Mesenteric fat pad (tissue), 1 donor: ENCODE measurements at regions not wholly inside any gene's neighbourhood (a gene's known extent, or its start where the extent isn't known, plus 50 kb on each side); places are given as distances from the start of the nearest gene placed in this dataset.

Experiments used
- DNase-seq: peaks from one replicate; pipeline ENCODE4 v3.0.0-alpha.2; 2020; ENCODE audit warnings: low spot score
- donor health status: DM: yes; HTN: yes; CAD: no.

GRCh38 chr2:23256643-23257042 lies 128.3 kb upstream of the KLHL29 start:
- DNase-seq = no peak

GRCh38 chr2:23260621-23261020 lies 124.4 kb upstream of the KLHL29 start:
- no peak for DNase-seq

DNA sequence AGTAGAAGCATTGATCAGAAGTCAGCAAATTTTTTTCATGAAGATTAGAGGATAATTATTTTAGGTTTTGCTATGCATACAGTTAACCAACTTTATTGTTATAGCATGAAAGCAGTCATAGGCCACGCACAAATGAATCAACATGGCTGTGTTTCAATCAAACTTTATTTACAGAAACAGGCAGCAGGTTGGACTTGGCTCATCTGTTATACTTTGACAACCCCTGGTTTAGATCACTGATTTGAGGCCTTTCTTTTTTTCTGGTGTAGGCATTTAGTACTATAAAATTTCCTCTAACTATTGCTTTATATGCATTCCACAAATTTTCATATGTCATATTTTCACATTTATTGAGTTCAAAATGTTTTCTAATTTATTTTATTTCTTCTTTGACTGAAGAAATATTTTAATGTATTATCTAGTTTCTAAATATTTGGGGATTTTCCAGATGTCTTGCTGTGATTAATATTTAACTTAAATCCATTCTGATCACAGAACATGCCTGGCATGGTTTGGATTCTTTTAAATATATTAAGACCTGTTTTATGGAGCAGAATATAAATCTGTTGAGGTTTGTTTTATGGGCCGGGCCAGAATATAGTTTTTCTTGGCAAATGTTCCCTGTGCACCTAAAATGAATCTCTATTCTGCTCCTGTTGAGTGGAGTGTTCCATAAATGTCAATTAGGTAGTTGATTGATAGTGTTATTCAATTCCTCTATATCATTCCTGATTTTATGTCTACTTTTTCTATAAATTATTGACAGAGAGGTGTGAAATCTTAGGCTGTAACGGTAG lies 116.3 kb upstream of the KLHL29 start:
- no peak for DNase-seq

DNA sequence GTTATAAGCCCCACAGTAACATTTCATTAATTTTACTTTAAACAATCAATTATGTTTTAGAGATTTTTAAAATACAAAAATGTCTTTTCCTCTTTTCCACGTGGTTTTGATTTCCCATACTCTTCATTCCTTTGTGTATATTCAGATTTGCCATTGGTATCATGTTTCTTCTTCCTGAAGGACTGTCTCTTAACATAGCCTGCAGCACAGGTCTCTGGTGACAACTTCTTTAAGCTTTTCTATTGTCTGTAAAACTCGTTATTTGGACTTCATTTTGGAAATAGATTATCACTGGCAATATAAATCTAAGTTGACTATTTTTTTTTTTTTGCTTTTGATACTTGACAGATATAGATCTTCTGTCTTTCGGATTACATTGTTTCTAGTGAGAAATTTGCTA lies 115.2 kb upstream of the KLHL29 start:
- no peak for DNase-seq

GRCh38 chr2:23270810-23271209 lies 114.2 kb upstream of the KLHL29 start:
- DNase-seq = no peak

- DNase-seq = no peak
Measured at GRCh38 chr2:23271230-23271629, 113.7 kb upstream of the KLHL29 start.

GRCh38 chr2:23273786-23274185 lies 111.2 kb upstream of the KLHL29 start:
- no peak for DNase-seq

DNA sequence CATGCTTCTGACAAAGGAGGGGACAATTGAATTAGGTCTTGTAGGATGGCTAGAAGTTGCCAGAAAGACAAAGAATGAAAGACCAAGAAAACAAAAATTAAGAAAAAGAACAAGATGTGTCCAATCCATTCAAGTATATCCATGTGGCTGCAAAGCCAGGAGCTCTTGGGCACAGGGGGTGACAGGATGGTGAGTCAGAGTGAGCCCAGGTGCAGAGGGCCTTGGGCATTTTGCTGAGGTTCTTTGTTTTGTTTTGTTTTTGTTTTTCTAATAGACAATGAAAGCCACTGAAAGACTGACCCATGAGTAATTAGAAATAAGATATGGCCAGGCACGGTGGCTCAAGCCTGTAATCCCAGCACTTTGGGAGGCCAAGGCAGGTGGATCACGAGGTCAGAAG lies 104.6 kb upstream of the KLHL29 start:
- no peak for DNase-seq

DNA sequence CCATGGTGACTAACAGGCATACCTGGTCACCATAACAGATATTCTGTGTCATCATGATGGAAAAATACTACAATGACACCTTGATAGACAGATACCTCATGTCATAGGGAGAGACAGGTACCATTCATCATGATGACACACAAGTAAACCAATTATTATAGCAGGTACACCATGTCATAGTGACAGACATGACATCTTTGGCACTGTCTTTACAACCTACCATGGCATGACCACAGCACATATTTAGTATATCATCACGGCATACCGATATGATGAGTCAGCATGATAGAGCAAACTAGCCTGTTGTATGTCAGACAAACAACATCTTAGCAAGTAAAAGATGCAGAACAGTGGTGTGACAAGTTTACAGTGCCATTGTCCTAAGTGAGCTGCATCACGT lies 101.3 kb upstream of the KLHL29 start:
- DNase-seq = no peak

DNA sequence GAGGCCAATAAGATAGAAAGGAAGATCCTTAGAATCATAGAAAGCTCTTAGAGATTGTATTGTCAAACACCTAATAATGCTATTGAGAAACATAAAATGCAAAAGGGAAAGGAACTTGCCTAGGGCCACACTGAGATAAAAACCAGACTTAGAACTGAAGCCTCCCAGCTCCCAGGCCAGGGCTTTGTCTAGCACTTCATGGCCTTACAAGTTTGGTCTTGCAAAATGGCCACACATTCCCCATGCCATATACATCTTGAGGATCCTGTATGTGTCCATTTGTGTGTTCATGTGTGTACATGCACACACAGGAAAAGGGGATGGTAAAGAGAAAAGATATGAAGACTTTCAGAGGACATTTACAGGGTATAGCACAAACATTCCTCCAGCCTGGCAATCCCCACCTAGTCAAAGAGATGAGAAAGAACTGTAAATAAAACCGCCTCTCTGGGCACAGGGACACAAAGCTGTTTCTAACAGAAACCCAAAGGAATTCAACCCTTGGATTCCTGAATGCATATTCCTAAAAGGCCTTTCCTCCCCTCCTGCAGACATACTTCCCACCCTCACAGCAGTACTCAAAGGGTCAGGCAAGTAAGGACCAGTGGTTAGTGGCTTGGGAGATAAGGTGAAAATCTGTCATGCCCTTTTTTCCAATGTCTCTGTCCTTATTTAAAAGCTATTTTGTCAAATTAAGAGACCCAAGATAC lies 99.7 kb upstream of the KLHL29 start:
- no peak for DNase-seq

DNA sequence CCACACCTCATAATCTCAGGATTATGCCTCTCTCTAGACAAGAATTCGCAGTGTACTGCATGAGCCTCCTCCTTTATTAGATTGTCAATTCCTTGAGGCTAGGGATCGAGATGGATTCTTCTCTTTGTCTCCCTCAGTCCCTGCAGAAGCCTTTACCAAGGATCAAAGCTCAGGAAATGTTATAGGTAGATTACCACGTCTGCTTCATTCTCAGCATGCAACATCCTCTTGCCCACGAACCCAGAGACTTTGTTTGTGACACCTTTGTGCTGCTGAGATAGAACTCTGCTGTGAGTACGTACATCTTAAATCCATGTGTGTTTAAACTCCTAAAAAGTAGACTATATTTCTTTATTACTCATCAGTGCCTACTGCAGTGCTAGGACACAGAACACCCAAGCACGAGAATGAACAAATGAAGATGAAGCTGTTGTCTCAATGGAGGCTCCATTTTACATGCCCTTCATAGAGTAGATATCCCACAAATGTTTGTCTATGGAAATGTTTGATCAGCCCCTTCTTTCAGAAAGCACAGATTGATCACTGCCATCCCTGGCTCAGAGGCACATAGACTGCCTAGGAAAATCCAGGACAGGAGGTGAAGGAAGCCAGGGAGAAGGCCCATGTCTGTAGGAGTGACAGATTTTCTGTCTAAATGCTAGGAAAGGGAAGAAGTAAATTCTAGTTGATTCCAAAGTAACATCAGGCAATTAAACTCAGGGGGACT lies 98.8 kb upstream of the KLHL29 start:
- DNase-seq = no peak

DNA sequence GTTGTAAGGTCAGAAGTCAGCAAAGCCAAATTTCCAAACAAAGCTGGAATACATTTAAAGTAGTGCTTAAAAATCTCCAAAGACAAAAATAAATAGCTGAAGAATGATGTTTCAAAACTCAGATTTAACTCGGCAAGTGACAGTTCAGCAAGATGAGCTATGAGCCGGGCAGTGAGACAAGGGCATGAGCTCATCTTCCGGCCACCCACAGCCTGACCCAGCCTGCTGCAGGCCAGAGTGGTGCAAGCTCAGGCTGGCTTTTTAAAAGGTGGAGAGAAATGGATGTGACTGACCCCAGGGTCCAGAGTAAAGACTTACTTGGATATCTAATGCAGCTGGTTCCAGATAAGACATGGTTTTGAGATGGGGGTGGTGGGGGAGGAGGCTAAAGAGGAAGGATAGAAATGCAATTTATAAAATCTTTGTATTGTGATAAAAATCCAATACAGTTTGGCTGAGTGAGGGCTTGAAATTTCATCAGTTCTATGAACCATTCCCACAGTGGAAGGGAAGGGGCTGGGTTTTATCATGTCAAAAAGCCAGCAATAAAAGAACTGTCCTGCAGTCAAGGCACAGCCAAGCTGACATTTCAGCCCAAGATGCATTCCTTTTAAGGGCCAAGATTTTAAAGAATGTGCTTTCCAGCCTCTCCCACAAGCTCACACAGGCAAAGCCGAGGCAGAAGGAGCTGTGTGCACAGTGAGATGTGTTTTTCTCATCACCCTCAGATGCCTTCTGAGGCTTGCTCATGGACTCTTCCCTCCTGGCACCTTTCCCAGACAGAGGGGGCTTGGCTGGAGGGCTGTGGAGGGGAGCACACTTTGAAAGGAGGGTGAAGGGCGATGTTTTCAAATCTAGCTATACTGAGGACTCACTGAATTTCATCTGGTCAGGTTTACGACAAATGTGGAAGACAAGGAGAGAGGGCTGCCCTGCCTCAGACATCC lies 97.9 kb upstream of the KLHL29 start:
- DNase-seq = no peak

DNA sequence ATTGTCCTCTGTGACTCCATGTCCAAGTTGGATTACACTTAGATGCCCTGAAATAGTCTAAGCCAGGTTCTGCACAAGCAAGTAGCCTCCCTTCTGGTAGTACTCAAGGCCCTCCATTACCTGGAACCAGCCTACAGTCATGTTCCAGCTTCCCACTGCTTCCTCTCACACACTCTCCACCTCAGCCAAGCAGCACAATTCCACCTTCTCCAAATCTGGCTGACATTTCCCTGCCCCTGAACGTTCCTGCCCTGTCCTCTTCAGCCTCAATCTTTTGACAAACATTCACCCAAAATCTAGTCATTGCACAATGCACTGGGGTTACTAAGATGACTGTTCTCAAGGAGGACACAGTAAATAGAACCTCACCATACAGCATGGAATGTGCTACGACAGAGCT lies 95.3 kb upstream of the KLHL29 start:
- DNase-seq = no peak

- DNase-seq = no peak
Measured at GRCh38 chr2:23291239-23291638, 93.7 kb upstream of the KLHL29 start.

DNA sequence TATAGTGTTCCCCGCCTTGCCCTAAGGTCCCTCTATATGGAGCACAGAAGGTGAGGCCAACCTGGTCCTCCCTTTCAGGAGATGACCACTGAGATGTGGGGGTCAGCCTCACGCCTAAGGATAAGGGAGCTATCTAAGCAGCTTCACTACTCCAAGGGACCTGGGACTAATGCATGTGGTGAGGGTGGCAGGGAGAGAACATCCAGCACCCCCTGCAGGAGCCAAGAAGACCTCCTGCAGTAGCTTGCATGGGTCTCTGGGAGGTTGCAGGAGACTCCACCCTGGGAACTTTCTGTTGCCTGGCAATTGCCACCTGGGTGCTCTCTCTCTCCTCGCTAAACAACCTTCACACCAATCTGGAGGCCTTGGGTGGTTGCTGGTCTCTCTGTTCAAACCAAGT lies 93.0 kb upstream of the KLHL29 start:
- DNase-seq = no peak

DNA sequence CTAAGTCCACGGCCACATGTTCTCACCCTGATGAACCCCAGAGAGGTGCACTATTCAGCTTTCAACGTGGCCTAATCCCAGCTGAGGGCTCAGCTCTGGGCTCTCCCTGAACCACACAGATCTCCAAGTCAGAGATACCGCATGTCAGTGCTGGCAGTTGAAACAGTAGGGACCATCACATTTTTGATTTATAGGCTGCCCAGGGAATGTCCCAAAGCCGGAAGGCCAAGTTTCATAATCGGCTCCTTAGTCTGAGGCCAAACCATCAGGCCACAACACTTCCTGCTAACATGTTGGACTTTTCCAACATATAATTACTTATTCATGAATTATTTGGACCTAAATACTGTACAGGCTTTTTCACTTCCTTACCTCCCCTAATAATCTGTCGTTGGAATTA lies 91.9 kb upstream of the KLHL29 start:
- DNase-seq = no peak

GRCh38 chr2:23293731-23294130 lies 91.2 kb upstream of the KLHL29 start:
- no peak for DNase-seq

GRCh38 chr2:23294238-23294637 lies 90.7 kb upstream of the KLHL29 start:
- DNase-seq = no peak

DNA sequence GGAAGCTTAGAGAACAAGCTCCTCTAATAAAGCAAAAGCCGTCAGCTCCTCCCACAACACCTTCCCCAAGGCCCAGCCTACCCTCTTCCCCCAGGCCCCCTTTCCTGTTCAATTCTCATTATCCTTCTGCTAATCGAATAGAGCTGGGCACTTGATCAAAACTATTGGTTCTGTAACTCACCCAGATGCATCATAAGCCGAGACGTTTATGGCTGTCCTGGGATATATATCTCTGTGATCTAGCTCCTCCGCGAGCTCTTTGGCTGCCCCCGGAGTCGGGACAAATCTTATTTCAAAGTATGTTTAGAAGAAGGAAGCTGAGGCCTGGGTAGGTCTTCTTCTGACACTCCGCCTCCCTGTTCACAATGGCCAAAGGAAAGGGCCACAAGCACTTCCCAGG lies 88.3 kb upstream of the KLHL29 start:
- no peak for DNase-seq

GRCh38 chr2:23297112-23297511 lies 87.9 kb upstream of the KLHL29 start:
- DNase-seq = no peak

DNA sequence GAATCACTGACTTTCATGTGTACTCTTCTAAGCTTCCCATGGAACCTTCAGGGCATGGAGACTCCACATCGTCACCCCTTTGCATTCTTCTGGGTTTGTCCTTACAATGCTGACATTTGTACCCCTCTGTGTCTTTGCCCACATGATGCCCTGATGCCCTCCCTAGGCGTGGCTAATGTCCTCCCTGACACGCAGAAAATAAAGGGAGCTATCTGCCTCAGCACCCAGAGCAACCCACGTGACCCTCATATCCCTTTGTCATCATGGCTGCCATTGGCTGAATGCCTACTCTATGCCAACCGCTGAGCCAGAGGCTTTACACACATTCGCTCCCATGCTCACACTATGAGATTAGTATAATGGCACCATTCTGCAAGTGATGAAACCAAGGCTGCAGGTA lies 86.4 kb upstream of the KLHL29 start:
- no peak for DNase-seq
